ENCODE measurements at regions not wholly inside any gene's neighbourhood (a gene's known extent, or its start where the extent isn't known, plus 50 kb on each side); places are given as distances from the start of the nearest gene placed in this dataset.

DNA sequence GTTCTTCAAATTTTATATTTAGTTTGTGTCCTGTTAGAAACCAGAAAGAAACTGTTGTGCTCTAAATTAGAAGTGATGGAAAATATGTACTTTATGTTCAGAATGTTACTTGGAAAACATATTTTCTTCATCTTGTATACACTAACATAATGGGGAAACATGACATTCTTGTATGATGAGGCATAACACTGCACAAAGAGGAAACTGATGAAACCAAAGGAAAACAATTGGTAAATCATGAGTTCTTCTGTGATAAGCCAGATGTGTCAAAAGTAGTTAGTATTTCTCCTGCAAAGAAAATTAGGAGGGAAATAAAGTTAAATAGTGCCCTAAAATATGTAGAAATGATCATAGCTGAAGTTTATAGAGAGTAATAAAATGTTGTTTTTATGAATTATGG lies 111.1 kb upstream of the FBN2 start:
- no peak overlapping the region for H2AFZ ChIP-seq
- no peak overlapping the region for H3K4me3 Mint-ChIP-seq
- H3K36me3 ChIP-seq (ENCODE audit: insufficient read depth): no peaks in the 10 kb centered on the region
- H3K4me3 ChIP-seq: no peak overlapping the region
- no peaks in the 10 kb centered on the region for H3F3A ChIP-seq (replicated peaks; ENCODE audit: low read depth)
- H3K9me3 Mint-ChIP-seq: no peaks in the 10 kb centered on the region; the same call in 2 of the 3 replicates
- H3K4me2 ChIP-seq: no peak overlapping the region
- H3K27me3 ChIP-seq (ENCODE audit: insufficient read depth): no peaks in the 10 kb centered on the region
- DNase-seq (ENCODE audit: low spot score) (no peak), ATAC-seq (no peak)
- no peaks in the 10 kb centered on the region for H3K4me1 Mint-ChIP-seq
- H3K27me3 Mint-ChIP-seq (ENCODE audit: insufficient read depth, low read depth, poor library complexity): no peaks in the 10 kb centered on the region
- H3K27ac Mint-ChIP-seq: no peak overlapping the region
- no peak overlapping the region for H3K27ac ChIP-seq (ENCODE audit: low read depth)
- H3K36me3 Mint-ChIP-seq (ENCODE audit: low read depth): no peaks in the 10 kb centered on the region
- H4K20me1 ChIP-seq (replicated peaks; ENCODE audit: insufficient read depth): no peaks in the 10 kb centered on the region
- no peaks in the 10 kb centered on the region for H3K79me2 ChIP-seq (replicated peaks; ENCODE audit: insufficient read depth)
- TF ChIP-seq JUNB (IDR thresholded peaks at IDR 0.05; ENCODE audit: unreplicated experiment) (no peak), EZH2 (IDR thresholded peaks at IDR 0.05; ENCODE audit: low read depth, unreplicated experiment) (no peak), EZH2phosphoT487 (IDR thresholded peaks at IDR 0.05; ENCODE audit: unreplicated experiment) (no peak), POLR2AphosphoS5 (IDR thresholded peaks at IDR 0.05; ENCODE audit: low read depth) (no peak), ZNF114 (CRISPR knock-in tag; IDR thresholded peaks at IDR 0.05) (no peak), ZNF331 (CRISPR knock-in tag; IDR thresholded peaks at IDR 0.05; ENCODE audit: low read depth) (no peak), STAT1 (IDR thresholded peaks at IDR 0.05; ENCODE audit: unreplicated experiment) (no peak), NANOG (IDR thresholded peaks at IDR 0.05; ENCODE audit: borderline replicate concordance) (no peak), CREB1 (CRISPR knock-in tag; IDR thresholded peaks at IDR 0.05; ENCODE audit: low read depth) (no peak)
- TF ChIP-seq, protein P1, sequence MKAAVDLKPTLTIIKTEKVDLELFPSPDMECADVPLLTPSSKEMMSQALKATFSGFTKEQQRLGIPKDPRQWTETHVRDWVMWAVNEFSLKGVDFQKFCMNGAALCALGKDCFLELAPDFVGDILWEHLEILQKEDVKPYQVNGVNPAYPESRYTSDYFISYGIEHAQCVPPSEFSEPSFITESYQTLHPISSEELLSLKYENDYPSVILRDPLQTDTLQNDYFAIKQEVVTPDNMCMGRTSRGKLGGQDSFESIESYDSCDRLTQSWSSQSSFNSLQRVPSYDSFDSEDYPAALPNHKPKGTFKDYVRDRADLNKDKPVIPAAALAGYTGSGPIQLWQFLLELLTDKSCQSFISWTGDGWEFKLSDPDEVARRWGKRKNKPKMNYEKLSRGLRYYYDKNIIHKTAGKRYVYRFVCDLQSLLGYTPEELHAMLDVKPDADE (IDR thresholded peaks at IDR 0.05): no peak
- TF ChIP-seq, protein P2, sequence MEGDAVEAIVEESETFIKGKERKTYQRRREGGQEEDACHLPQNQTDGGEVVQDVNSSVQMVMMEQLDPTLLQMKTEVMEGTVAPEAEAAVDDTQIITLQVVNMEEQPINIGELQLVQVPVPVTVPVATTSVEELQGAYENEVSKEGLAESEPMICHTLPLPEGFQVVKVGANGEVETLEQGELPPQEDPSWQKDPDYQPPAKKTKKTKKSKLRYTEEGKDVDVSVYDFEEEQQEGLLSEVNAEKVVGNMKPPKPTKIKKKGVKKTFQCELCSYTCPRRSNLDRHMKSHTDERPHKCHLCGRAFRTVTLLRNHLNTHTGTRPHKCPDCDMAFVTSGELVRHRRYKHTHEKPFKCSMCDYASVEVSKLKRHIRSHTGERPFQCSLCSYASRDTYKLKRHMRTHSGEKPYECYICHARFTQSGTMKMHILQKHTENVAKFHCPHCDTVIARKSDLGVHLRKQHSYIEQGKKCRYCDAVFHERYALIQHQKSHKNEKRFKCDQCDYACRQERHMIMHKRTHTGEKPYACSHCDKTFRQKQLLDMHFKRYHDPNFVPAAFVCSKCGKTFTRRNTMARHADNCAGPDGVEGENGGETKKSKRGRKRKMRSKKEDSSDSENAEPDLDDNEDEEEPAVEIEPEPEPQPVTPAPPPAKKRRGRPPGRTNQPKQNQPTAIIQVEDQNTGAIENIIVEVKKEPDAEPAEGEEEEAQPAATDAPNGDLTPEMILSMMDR (conservative IDR thresholded peaks at IDR 0.05; ENCODE audit: low read depth in 2 of 2): no peak
- TF ChIP-seq, protein P3, sequence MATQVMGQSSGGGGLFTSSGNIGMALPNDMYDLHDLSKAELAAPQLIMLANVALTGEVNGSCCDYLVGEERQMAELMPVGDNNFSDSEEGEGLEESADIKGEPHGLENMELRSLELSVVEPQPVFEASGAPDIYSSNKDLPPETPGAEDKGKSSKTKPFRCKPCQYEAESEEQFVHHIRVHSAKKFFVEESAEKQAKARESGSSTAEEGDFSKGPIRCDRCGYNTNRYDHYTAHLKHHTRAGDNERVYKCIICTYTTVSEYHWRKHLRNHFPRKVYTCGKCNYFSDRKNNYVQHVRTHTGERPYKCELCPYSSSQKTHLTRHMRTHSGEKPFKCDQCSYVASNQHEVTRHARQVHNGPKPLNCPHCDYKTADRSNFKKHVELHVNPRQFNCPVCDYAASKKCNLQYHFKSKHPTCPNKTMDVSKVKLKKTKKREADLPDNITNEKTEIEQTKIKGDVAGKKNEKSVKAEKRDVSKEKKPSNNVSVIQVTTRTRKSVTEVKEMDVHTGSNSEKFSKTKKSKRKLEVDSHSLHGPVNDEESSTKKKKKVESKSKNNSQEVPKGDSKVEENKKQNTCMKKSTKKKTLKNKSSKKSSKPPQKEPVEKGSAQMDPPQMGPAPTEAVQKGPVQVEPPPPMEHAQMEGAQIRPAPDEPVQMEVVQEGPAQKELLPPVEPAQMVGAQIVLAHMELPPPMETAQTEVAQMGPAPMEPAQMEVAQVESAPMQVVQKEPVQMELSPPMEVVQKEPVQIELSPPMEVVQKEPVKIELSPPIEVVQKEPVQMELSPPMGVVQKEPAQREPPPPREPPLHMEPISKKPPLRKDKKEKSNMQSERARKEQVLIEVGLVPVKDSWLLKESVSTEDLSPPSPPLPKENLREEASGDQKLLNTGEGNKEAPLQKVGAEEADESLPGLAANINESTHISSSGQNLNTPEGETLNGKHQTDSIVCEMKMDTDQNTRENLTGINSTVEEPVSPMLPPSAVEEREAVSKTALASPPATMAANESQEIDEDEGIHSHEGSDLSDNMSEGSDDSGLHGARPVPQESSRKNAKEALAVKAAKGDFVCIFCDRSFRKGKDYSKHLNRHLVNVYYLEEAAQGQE (IDR thresholded peaks at IDR 0.05; ENCODE audit: unreplicated experiment): no peak
- TF ChIP-seq, protein P4, sequence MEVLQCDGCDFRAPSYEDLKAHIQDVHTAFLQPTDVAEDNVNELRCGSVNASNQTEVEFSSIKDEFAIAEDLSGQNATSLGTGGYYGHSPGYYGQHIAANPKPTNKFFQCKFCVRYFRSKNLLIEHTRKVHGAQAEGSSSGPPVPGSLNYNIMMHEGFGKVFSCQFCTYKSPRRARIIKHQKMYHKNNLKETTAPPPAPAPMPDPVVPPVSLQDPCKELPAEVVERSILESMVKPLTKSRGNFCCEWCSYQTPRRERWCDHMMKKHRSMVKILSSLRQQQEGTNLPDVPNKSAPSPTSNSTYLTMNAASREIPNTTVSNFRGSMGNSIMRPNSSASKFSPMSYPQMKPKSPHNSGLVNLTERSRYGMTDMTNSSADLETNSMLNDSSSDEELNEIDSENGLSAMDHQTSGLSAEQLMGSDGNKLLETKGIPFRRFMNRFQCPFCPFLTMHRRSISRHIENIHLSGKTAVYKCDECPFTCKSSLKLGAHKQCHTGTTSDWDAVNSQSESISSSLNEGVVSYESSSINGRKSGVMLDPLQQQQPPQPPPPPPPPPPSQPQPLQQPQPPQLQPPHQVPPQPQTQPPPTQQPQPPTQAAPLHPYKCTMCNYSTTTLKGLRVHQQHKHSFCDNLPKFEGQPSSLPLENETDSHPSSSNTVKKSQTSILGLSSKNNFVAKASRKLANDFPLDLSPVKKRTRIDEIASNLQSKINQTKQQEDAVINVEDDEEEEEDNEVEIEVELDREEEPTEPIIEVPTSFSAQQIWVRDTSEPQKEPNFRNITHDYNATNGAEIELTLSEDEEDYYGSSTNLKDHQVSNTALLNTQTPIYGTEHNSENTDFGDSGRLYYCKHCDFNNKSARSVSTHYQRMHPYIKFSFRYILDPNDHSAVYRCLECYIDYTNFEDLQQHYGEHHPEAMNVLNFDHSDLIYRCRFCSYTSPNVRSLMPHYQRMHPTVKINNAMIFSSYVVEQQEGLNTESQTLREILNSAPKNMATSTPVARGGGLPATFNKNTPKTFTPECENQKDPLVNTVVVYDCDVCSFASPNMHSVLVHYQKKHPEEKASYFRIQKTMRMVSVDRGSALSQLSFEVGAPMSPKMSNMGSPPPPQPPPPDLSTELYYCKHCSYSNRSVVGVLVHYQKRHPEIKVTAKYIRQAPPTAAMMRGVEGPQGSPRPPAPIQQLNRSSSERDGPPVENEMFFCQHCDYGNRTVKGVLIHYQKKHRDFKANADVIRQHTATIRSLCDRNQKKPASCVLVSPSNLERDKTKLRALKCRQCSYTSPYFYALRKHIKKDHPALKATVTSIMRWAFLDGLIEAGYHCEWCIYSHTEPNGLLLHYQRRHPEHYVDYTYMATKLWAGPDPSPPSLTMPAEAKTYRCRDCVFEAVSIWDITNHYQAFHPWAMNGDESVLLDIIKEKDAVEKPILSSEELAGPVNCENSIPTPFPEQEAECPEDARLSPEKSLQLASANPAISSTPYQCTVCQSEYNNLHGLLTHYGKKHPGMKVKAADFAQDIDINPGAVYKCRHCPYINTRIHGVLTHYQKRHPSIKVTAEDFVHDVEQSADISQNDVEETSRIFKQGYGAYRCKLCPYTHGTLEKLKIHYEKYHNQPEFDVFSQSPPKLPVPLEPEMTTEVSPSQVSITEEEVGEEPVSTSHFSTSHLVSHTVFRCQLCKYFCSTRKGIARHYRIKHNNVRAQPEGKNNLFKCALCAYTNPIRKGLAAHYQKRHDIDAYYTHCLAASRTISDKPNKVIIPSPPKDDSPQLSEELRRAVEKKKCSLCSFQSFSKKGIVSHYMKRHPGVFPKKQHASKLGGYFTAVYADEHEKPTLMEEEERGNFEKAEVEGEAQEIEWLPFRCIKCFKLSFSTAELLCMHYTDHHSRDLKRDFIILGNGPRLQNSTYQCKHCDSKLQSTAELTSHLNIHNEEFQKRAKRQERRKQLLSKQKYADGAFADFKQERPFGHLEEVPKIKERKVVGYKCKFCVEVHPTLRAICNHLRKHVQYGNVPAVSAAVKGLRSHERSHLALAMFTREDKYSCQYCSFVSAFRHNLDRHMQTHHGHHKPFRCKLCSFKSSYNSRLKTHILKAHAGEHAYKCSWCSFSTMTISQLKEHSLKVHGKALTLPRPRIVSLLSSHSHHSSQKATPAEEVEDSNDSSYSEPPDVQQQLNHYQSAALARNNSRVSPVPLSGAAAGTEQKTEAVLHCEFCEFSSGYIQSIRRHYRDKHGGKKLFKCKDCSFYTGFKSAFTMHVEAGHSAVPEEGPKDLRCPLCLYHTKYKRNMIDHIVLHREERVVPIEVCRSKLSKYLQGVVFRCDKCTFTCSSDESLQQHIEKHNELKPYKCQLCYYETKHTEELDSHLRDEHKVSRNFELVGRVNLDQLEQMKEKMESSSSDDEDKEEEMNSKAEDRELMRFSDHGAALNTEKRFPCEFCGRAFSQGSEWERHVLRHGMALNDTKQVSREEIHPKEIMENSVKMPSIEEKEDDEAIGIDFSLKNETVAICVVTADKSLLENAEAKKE (CRISPR knock-in tag; IDR thresholded peaks at IDR 0.05): no peak
- no peaks in the 10 kb centered on the region for H3K9me2 ChIP-seq (ENCODE audit: insufficient read depth)
- no peaks in the 10 kb centered on the region for H3K4me1 ChIP-seq (ENCODE audit: insufficient read depth)

Measured in GM23338 (cell line).